Brain microvascular endothelial cell (primary cell): ENCODE measurements at regions not wholly inside any gene's neighbourhood (a gene's known extent, or its start where the extent isn't known, plus 50 kb on each side); places are given as distances from the start of the nearest gene placed in this dataset.

Experiments used
- DNase-seq: peaks from one replicate; pipeline ENCODE4 v3.0.0-alpha.2; 2020
- H3K27ac ChIP-seq: fragments of 250-450 bp; sonication (Bioruptor Pico); 2 replicates; pipeline ENCODE4 v1.5.1; 2020; ENCODE audit warnings: mild to moderate bottlenecking, moderate library complexity
- H3K27me3 ChIP-seq: fragments of 250-450 bp; sonication (Bioruptor Pico); replicated peaks from 2 replicates; pipeline ENCODE4 v1.5.1; 2020; ENCODE audit warnings: mild to moderate bottlenecking
- H3K36me3 ChIP-seq: fragments of 250-450 bp; sonication (Bioruptor Pico); replicated peaks from 2 replicates; pipeline ENCODE4 v1.5.1; 2020; ENCODE audit warnings: mild to moderate bottlenecking
- H3K4me3 ChIP-seq: 2 replicates; pipeline ENCODE4 v1.5.1; 2011; ENCODE audit warnings: low read depth, mild to moderate bottlenecking, control low read depth, low read length, moderate library complexity
- in situ Hi-C: cut with HindIII; loops from 2 replicates; pipeline ENCODE4 v1.10.0; 2017; ENCODE audit warnings: low sequenced_read_pairs, low pct_ligation_motif_present
- TF ChIP-seq, protein P1 (sequence below): IDR thresholded peaks from 2 replicates; pipeline ENCODE4 v1.5.1; 2011; ENCODE audit warnings: low read depth, mild to moderate bottlenecking, moderate library complexity, low read length, control low read depth, inconsistent platforms; ENCODE audit errors: missing control alignments

DNA sequence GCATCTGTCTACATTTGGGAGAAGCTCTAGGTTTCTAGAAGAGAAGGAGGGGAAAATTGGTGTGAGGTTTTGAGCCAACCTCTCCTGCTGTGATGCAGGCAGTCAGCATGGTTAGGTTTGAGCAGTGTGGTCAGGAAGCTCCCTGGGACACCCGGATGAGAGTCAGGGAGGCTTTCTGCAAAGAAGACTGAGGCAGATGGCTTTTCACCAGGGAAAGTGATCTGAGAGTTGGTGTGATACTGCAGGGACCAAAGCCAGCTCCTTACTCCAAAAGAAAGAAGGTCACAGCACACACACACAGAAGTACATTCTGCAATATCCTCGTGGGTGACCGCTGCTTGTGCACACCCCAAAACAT is 75.8 kb upstream of the BCL11A start:
- no peak for DNase-seq
- H3K4me3 ChIP-seq = no peak overlapping the region
- H3K27ac ChIP-seq = no peak overlapping the region
- TF ChIP-seq, protein P1, sequence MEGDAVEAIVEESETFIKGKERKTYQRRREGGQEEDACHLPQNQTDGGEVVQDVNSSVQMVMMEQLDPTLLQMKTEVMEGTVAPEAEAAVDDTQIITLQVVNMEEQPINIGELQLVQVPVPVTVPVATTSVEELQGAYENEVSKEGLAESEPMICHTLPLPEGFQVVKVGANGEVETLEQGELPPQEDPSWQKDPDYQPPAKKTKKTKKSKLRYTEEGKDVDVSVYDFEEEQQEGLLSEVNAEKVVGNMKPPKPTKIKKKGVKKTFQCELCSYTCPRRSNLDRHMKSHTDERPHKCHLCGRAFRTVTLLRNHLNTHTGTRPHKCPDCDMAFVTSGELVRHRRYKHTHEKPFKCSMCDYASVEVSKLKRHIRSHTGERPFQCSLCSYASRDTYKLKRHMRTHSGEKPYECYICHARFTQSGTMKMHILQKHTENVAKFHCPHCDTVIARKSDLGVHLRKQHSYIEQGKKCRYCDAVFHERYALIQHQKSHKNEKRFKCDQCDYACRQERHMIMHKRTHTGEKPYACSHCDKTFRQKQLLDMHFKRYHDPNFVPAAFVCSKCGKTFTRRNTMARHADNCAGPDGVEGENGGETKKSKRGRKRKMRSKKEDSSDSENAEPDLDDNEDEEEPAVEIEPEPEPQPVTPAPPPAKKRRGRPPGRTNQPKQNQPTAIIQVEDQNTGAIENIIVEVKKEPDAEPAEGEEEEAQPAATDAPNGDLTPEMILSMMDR = no peak
- H3K27me3 ChIP-seq = no peaks in the 10 kb centered on the region
- in situ Hi-C loops = no loop called here
- no peaks in the 10 kb centered on the region for H3K36me3 ChIP-seq

DNA sequence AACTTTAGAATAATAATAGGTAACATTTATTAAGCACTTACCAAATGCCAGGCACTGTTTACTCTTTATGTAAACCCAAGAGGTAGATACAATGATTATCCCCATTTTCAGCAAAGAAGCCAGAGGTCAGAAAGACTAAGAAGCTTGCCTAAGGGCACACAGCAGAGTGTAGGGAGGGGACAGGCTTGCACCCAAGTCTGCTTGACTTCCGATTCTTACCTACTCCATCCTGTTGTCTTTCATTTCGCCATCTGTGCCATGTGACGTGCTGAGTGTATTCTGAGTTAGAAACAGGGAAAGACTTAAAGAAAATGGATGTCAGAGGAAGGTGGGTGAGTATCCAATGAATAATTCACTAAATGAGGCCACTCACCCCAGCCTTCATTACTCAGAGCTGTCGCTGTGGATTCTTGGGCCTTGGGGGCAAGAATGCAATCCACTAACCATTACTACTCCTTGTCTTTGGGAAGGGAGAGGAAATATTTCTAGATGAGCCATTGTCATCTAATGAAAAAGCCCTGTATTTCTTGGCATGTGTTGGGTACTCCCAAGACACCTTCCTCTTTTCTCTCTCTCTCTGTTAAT is 76.4 kb upstream of the BCL11A start:
- H3K27ac ChIP-seq = no peak overlapping the region
- in situ Hi-C loops = no loop called here
- no peaks in the 10 kb centered on the region for H3K27me3 ChIP-seq
- H3K4me3 ChIP-seq = no peak overlapping the region
- TF ChIP-seq, protein P1 = no peak
- no peak for DNase-seq
- no peaks in the 10 kb centered on the region for H3K36me3 ChIP-seq

DNA sequence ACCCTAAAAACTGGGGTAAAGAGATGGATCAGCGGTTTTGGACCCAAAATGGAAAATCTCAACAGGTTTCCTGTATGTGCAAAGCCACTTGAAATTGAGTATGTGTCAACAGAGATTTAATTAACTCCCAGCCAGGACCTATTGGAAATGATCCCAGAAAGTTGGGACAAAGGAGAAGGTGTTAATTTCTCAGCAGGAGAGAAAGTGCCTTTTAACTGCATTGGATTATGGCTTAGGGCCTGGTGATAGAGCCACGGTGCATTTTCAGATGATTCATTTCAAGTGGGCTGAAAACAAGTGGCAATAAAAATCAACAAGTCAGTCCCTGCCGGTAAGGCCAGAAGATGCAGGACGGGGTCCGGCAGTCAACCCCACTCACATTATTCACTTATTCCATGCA is 80.2 kb upstream of the BCL11A start:
- Histone ChIP-seq H3K36me3 (no peaks in the 10 kb centered on the region), H3K27ac (no peak overlapping the region), H3K4me3 (no peak overlapping the region), H3K27me3 (no peaks in the 10 kb centered on the region)
- in situ Hi-C loops = no loop called here
- TF ChIP-seq, protein P1 = no peak
- DNase-seq = no peak

DNA sequence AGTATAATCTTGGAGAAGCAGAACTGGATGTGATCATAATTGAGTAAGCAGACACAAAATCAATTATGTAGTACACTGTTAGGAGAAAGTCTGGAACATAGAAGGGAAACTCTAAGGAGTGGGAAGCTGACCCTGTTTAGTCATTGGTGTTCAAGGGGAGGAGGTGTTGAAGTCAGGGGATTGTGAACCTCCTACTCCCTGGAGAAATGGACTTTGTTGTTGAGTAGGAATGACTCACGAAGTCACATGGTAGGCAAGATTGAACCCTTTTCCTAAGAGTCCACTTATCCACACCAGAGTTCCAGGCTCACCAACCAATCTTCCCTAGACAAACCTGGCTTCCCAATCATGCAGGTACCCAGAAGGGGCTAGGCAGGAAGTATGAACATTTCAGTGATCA is 81.0 kb upstream of the BCL11A start:
- no peak overlapping the region for H3K4me3 ChIP-seq
- H3K36me3 ChIP-seq = no peaks in the 10 kb centered on the region
- no peak overlapping the region for H3K27ac ChIP-seq
- H3K27me3 ChIP-seq = no peaks in the 10 kb centered on the region
- no peak for DNase-seq
- in situ Hi-C loops = no loop called here
- TF ChIP-seq, protein P1 = no peak

DNA sequence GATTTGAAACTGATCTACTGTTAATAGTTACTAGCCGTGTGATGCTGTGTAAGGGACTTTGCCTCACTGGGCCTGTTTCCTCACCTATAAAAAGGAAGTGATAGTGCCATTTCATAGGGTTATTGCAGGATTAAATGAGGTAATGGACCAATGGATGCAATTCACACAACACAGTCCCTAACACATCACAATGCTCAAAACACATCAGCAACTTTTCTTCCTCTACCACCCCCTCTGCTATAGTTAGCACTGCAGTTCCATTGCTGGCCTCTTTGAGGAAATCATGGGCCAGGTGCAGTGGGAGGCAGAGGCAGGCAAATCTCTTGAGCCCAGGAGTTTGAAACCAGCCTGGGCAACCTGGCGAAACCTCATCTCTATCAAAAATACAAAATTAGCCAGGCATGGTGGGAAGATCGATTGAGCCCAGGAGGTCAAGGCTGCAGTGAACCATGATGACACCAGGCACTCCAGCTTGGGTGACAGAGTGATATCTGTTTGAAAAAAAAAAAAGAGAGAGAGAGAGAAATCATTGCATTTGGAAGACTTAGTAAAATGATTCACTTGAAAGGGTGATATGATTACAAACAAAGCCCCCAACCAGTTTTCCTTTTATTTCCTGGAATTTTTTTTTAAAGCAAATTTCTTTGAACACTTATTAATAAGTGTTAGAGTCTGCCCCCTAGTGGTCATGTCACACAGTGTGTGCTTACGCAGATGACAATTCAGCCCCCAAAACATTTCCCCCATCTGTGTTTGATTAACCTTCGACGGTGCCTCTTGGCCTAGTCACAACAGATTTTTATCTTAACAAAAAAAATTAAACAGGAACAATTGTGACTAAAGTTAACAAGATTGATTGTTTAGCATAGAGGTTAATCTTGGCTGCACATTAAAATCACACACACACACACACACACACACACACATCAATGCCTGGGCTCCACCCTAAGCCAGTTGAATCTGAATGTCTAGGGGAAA is 88.6 kb upstream of the BCL11A start:
- no peaks in the 10 kb centered on the region for H3K36me3 ChIP-seq
- no peak overlapping the region for H3K27ac ChIP-seq
- in situ Hi-C loops = no loop called here
- H3K4me3 ChIP-seq = no peak overlapping the region
- TF ChIP-seq, protein P1 = peak; percentile 81
- peak; percentile 29 for DNase-seq
- H3K27me3 ChIP-seq = no peaks in the 10 kb centered on the region
